AG09319 (cell line): ENCODE measurements at regions not wholly inside any gene's neighbourhood (a gene's known extent, or its start where the extent isn't known, plus 50 kb on each side); places are given as distances from the start of the nearest gene placed in this dataset.
"Not testable (repeated sequence)": the region's sequence is repeated elsewhere in the genome, so short reads cannot be mapped to it uniquely, and the experiment has no call there.

Experiments
- DNase-seq: peaks from one replicate; pipeline ENCODE4 v3.0.0-alpha.2; 2010; ENCODE audit warnings: low read depth; ENCODE audit errors: extremely low read depth
- CTCF ChIP-seq: IDR thresholded peaks from 2 replicates; pipeline ENCODE4 v1.5.1; 2011; ENCODE audit warnings: low read depth, mild to moderate bottlenecking, inconsistent platforms, low read length, moderate library complexity

DNA sequence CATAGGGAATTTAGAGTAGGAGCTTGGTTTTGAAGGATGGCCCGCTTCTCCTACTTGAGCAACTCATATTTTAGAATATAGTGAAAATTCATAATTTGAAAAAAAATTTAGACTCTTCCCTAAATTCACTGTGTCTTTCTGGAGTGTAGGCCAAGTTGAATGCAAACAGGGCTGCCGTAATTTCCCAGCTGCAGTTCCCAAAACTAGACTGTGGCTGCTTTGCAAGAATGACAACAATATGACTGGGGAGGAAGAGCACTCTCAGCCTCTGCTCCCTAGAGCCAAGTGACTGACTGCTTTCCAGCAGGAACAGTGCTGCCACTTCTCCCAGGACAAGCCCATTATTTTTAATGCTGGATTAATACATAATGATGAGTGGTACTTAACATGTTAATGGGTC is 209.0 kb downstream of the RHOU start:
- no peak for TF ChIP-seq CTCF
- DNase-seq: no peak

DNA sequence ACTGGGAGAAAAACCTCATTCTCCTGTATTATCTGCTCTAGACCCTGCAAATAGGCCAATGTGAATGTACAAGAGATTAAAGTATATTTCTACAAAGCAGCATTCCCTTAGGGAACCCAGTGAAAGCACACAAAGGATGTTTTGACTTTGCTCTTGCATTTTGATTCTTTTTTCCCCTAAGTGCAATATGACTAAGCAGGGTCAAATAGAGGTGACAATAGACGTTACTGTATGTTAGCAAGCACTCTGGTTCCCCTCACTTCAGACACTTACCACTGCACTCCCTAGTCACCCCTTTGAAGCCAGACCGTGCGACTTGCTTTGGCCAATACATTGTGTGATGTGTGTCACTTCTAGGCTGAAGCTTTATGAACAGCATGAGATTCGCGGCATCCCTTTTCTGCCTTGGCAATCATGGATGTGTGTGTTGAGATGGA is 209.7 kb downstream of the RHOU start:
- no peak for DNase-seq
- TF ChIP-seq CTCF: no peak

GRCh38 chr1:228945885-228946284 is 210.6 kb downstream of the RHOU start:
- no peak for TF ChIP-seq CTCF
- DNase-seq: no peak

GRCh38 chr1:228949617-228950016 is 214.3 kb downstream of the RHOU start:
- DNase-seq: not testable (repeated sequence)

- DNase-seq: no peak
- no peak for TF ChIP-seq CTCF
These were observed 217.9 kb downstream of the RHOU start for GRCh38 chr1:228953207-228953606.

- not testable (repeated sequence) for DNase-seq
These were observed 218.5 kb downstream of the RHOU start for GRCh38 chr1:228953808-228954207.

- no peak for DNase-seq
These were observed 220.4 kb downstream of the RHOU start for GRCh38 chr1:228955691-228956090.

DNA sequence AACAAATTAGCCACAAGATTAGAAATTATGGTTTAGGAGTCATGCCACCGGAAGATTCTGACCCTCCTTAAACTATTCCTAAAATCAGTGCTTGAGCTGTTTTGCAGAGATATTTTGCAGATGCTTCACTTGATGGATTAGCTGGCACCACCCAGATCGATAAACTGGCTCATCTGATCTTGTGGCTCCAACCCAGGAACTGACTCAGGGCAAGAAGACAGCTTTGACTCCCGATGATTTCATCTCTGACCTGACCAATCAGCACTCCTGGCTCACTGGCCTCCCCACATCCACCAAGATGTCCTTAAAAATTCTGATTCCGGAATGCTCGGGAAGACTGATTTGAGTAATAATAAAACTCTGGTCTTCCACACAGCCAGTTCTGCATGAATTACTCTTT is 221.6 kb downstream of the RHOU start:
- DNase-seq: no peak
- no peak for TF ChIP-seq CTCF

More at GRCh38 chr1:228955691-228956090, 220.4 kb downstream of the RHOU start:
- TF ChIP-seq CTCF: no peak

DNA sequence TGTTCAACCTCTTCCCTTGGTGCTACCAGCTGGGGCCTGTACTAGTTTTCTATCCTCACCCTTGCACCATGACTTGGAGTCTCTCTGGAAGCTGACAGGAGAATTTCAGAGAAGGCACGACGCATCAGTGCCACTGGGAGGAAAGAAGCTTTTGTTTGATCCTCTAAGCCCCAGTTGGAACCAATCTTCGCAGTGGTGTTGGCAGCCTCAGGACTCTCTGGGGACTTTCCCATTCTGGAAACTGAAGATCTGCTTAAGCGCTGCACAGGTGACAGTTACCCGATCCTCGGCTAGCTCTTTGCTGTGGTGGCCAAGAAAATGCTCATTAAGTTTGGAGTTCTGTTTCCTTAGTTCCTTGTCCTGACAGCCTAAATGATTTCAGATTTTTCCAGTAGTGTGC is 222.3 kb downstream of the RHOU start:
- TF ChIP-seq CTCF: no peak
- no peak for DNase-seq
